Stimulated activated CD8-positive, alpha-beta memory T cell treated with anti-CD3 and anti-CD28 coated beads, Interleukin-15, amount 100 ng/mL, for 24 hours (primary cell): ENCODE measurements at regions not wholly inside any gene's neighbourhood (a gene's known extent, or its start where the extent isn't known, plus 50 kb on each side); places are given as distances from the start of the nearest gene placed in this dataset.
"Not testable (repeated sequence)": the region's sequence is repeated elsewhere in the genome, so short reads cannot be mapped to it uniquely, and the experiment has no call there.

Experiments
- DNase-seq: peaks from one replicate; pipeline ENCODE4 v3.0.0-alpha.2; 2020; ENCODE audit warnings: low read depth

DNA sequence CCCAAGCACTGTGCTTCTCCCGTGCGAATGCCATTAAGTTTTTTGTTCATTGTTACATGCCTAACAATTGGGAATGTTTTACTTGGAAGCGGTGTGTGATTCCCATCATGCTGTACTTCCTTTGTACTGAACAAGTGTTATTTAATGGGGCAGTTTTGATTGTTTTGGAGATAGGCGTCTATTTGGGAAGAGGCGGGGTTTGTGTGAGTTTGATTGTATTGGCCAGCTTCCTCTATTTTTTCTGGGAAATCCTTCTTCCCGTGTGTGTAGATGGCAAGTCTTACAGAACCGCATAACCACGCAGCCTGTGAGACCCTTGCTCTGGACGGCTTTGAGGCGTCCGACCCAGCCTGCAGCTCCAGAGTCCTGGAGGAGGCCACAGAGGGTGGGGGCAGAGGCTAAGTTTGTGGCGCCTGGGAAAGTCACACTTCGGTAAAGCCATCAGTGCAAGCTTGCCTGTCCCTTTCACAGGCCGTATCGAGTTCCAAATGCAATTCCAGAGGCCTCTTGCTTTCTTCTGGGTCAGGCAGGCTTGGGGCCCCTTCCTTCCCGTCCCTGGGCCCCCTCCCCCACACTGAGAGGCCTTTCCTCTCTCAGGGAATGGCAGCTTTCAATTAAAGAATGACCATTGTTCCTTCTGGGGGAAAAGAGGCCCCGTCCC lies 210.3 kb downstream of the TOMM20 start:
- no peak for DNase-seq

DNA sequence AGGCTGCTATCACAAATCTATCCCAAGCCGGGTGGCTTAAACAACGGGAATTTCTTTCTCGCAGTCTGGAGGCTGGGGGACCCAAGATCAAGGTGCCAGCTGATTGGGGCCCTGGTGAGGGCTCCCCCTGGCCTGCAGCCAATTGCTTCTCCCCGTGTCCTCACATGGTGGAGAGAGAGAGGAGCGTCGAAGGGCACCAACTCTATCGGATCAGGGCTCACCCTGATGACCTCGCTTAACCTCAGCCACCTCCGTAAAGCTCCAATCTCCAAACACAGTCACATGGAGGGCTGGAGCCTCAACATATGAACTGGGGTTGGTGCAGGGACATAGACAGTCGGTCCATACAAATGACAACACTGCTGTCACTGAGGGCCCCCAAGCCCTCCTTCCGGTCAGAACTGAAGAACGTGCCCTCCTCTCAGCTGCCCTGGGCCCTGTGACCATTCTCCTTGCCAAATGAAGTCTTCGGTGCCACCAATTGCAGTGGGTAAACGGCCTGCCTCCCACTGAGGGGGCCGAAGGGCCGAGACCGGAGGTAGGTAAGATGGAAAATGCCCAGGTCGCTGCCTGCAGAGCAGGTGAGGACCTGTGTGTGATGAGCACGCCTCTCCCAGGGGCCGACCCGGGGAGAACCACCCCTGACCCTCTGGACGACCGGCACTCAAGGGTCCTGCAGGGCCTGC lies 211.0 kb downstream of the TOMM20 start:
- no peak for DNase-seq

DNA sequence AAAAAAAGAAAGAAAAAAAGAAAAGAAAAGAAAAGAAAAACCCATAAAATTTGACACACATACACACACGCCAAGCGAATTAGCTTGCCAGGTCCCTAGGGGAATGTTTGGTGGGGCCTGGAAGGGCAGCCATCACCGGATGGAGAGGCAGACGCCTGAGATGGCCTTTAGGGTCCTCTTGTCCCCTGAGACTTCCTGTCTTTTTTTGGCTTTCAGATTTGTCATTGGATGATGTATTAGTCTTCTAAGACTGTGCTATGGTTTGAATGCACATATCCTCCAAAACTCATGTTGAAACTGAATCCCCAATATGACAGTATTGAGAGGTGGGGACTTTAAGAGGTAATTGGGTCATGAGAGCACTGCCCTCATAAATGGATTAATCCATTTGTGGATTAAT lies 211.8 kb downstream of the TOMM20 start:
- DNase-seq = no peak

- no peak for DNase-seq
Measured at GRCh38 chr1:234915924-234916675, 212.5 kb downstream of the TOMM20 start.

DNA sequence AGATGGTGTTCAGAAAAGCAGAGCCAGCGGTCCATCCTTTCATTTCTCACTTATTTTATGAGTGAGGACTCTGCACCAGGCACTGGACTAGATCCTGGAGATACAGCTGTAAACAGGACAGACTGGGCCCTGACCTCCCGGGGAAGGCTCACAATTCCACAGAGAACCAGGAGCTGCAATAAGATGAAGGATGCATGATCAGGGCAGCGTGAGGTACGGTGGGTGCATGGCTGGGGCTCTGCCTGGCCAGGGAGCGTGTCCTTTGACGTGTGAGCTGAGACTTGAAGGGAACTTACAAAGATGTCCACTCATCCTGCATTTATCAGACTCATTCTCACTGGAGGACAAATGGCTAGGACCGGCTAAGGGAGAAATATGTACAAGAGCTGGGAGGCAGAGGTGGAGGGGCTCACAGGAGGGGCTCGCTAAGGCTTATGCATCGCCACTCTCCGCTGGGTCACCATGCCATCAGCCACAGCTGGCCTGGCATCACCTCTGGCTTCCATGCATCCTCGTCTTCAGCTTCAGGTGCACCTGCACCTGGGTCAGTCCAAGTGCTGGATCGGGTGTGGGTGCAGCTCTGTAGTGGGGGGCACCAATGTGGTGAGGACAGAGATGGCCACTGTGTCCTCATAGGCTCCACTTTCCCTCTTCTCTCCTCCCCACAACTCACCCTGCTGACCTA lies 213.9 kb downstream of the TOMM20 start:
- no peak for DNase-seq

DNA sequence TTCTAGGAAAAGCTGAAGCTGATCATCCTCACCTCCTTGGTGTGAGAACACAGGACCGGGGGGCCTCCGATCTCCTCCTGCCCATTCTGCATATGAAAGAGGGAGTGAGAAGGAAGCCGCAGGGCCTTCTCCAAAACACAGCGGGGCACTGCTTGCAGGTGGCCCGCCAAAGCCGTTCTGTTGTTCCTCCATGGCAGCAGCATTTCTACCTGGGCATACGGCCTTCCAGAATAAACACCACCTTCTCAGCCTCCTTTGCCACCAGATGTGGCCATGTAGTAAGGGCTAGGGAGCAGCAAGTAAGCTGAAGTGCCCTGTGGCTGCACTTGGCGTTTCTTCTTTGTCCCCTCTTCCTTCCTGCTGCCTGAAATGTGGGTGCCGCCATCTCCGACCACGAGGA lies 214.9 kb downstream of the TOMM20 start:
- DNase-seq = no peak

- no peak for DNase-seq
Measured at GRCh38 chr1:234913278-234913649, 215.4 kb downstream of the TOMM20 start.

GRCh38 chr1:234912548-234913277 lies 215.9 kb downstream of the TOMM20 start:
- DNase-seq = no peak

- DNase-seq = no peak
Measured at GRCh38 chr1:234911787-234912186, 216.8 kb downstream of the TOMM20 start.

- DNase-seq = not testable (repeated sequence)
Measured at GRCh38 chr1:234911136-234911535, 217.5 kb downstream of the TOMM20 start.

GRCh38 chr1:234909851-234910250 lies 218.8 kb downstream of the TOMM20 start:
- DNase-seq = no peak

DNA sequence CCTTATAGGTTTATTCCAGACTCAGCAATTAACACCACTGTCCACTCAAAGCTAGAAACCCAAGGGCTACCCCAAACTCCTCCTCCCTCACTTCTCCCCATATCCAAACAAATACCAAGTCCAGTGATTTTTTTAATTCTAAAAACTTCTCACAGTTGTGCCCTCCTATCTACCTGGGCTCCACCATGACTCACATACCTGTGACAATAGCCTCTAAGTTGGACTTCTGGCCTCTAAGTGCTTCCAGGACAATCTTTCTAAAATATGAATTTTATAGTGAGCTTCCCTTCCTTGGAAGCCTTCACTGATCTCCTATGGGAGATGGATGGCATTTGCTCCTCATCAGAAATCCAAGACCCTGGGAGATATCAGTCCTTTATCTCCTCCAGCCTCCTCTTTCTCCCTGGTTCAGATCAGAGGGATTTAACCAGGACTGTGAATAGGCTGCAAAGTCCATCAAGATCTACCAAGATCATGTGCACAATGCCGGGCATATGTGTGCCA lies 219.3 kb downstream of the TOMM20 start:
- no peak for DNase-seq

DNA sequence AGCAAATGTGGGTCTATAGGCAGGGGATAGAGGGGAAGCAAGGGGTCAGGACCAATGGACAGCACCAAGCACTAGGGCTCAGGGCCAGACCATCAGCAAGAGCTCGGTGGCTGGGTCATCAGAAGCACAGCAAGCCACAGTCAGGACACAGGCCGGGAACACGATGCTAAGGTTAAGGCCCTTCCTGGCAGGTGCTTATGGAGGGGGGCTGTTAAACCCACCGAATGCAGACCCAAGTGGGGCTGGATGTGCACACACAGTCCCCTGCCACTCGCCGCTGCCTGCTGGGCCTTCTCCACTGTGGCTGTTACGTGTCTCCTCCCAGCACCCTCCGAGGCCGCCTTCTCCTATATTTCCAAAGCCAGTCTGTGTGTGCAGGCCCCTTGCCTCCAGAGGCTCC lies 220.1 kb downstream of the TOMM20 start:
- DNase-seq = no peak

GRCh38 chr1:234907940-234908405 lies 220.7 kb downstream of the TOMM20 start:
- no peak for DNase-seq

DNA sequence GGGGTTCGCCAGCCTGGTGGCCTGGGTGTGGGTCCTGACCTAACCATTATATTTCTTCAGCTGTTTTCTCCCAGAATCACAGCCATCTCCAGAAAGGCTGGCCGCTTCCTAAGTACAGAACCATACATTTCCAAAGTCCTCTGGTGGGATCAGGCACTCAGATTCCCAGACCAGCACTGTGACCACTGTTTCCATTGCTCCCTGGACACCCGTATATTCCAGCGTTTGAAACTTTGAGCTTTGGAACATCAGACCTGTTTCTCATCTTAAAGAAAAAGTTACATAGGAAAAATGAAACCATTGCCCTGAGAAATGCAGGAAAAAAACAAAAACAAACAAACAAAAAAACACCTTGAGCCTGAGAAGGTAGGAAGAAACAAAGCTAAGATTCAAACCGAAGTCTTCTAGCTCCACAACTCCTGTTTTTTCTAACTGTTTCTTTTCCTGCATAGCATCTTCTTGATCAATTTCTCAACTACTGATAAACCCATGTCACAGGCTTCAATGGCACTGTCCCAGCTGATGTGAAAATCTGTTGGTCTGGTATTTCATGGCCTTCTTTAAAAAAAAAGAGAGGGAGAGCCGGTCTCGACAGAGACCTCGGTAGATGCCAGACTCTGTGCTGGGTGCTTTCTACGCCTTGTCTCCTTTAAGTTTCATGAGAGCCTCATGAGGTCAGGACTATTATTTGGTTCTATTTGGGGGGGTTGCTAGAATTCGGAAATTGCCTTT lies 221.3 kb downstream of the TOMM20 start:
- no peak for DNase-seq

GRCh38 chr1:234906654-234907053 lies 222.0 kb downstream of the TOMM20 start:
- no peak for DNase-seq

- DNase-seq = no peak
Measured at GRCh38 chr1:234902774-234903547, 225.7 kb downstream of the TOMM20 start.

DNA sequence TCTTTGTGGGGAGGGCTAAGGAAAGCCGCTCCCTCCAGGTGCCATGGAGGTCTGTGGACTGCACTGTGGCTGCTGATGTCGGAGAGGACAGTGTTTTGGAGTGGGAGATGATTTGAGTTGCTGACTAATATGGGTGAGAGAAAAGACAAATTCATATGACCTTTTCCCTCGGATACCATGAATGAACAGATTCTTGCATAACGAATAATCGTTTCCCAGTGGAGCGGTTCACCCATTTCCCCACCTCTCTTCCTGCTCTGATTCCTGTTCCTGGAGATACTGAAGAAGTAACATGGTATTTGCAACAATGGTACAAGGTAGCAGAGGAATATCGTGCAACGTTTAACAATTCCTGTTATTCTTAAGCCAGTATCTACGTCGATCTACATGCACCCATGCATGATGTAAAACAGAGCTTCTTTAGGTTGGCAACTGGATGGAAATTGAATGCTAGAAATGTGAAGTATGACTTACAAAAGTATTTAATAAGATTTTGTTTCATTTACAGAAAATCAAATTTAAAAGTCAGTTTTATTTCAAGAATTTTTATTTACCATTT lies 227.1 kb downstream of the TOMM20 start:
- DNase-seq = no peak

GRCh38 chr1:234900595-234900994 lies 228.0 kb downstream of the TOMM20 start:
- no peak for DNase-seq

- DNase-seq = no peak
Measured at GRCh38 chr1:234899730-234900072, 228.9 kb downstream of the TOMM20 start.
